HEK293T (cell line): ENCODE measurements at regions not wholly inside any gene's neighbourhood (a gene's known extent, or its start where the extent isn't known, plus 50 kb on each side); places are given as distances from the start of the nearest gene placed in this dataset.

Experiments
- CTCF ChIA-PET: fragments of 350-600 bp; formaldehyde crosslinking; extraction: SDS; loops from one replicate; lab custom pipeline; 2021; ENCODE audit warnings: antibody characterized with exemption, inconsistent platforms; lab: Yijun Ruan, JAX
- POLR2A ChIA-PET: fragments of 350-600 bp; formaldehyde crosslinking; extraction: SDS; loops from one replicate; lab custom pipeline; 2020; ENCODE audit warnings: antibody characterized with exemption, inconsistent platforms; lab: Yijun Ruan, JAX
- DNase-seq: peaks from one replicate; pipeline ENCODE4 v3.0.0; 2012; ENCODE audit warnings: mixed read lengths; ENCODE audit errors: extremely low spot score
- ARNT ChIP-seq: fragments of 450-650 bp; IDR thresholded peaks from 2 replicates; pipeline ENCODE4 v1.6.1; 2017; ENCODE audit warnings: mild to moderate bottlenecking
- BHLHE40 ChIP-seq: fragments of 450-650 bp; IDR thresholded peaks from 2 replicates; pipeline ENCODE4 v1.6.1; 2016; ENCODE audit warnings: mild to moderate bottlenecking, moderate library complexity, borderline replicate concordance
- CTBP1 ChIP-seq: fragments of 450-650 bp; IDR thresholded peaks from 2 replicates; pipeline ENCODE4 v1.6.1; 2016; ENCODE audit warnings: borderline replicate concordance
- ELF4 ChIP-seq: fragments of 450-650 bp; IDR thresholded peaks from 2 replicates; pipeline ENCODE4 v1.6.1; 2017; ENCODE audit warnings: antibody characterized with exemption
- FOXA1 ChIP-seq: fragments of 450-650 bp; IDR thresholded peaks from 2 replicates; pipeline ENCODE4 v1.6.1; 2016; ENCODE audit warnings: mild to moderate bottlenecking
- FOXK2 ChIP-seq: fragments of 450-650 bp; IDR thresholded peaks from 2 replicates; pipeline ENCODE4 v1.6.1; 2016; ENCODE audit warnings: mild to moderate bottlenecking
- FOXM1 ChIP-seq: fragments of 450-650 bp; IDR thresholded peaks from 2 replicates; pipeline ENCODE4 v1.6.1; 2017; ENCODE audit warnings: mild to moderate bottlenecking, borderline replicate concordance
- HDGF ChIP-seq: fragments of 450-650 bp; IDR thresholded peaks from 2 replicates; pipeline ENCODE4 v1.6.1; 2017; ENCODE audit warnings: antibody characterized with exemption, borderline replicate concordance
- L3MBTL2 ChIP-seq: fragments of 450-650 bp; conservative IDR thresholded peaks from 2 replicates; pipeline ENCODE4 v1.6.1; 2016; ENCODE audit warnings: mild to moderate bottlenecking
- LEF1 ChIP-seq: fragments of 450-650 bp; IDR thresholded peaks from 2 replicates; pipeline ENCODE4 v1.6.1; 2017; ENCODE audit warnings: mild to moderate bottlenecking, borderline replicate concordance
- NFRKB ChIP-seq: fragments of 450-650 bp; IDR thresholded peaks from 2 replicates; pipeline ENCODE4 v1.6.1; 2016; ENCODE audit warnings: mild to moderate bottlenecking, moderate library complexity
- PKNOX1 ChIP-seq: fragments of 450-650 bp; IDR thresholded peaks from 2 replicates; pipeline ENCODE4 v1.6.1; 2016
- SP1 ChIP-seq: fragments of 450-650 bp; IDR thresholded peaks from 2 replicates; pipeline ENCODE4 v1.6.1; 2017
- SUZ12 ChIP-seq: fragments of 450-650 bp; IDR thresholded peaks from 2 replicates; pipeline ENCODE4 v1.6.1; 2016; ENCODE audit warnings: mild to moderate bottlenecking
- TARDBP ChIP-seq: fragments of 450-650 bp; IDR thresholded peaks from 2 replicates; pipeline ENCODE4 v1.6.1; 2016
- ZNF384 ChIP-seq: fragments of 450-650 bp; IDR thresholded peaks from 2 replicates; pipeline ENCODE4 v1.6.1; 2016

- no peak for TF ChIP-seq SP1
- TF ChIP-seq ARNT: no peak
- no peak for TF ChIP-seq BHLHE40
- TF ChIP-seq PKNOX1: no peak
- TF ChIP-seq SUZ12: no peak
- no peak for TF ChIP-seq FOXK2
- no peak for TF ChIP-seq ELF4
- TF ChIP-seq CTBP1: no peak
- no peak for TF ChIP-seq L3MBTL2
- no peak for TF ChIP-seq ZNF384
- no peak for TF ChIP-seq LEF1
- DNase-seq: no peak
- CTCF ChIA-PET: no interaction called here
- POLR2A ChIA-PET: no interaction called here
Observed at GRCh38 chr7:9835199-9835598, 1138.5 kb upstream of the PHF14 start.

DNA sequence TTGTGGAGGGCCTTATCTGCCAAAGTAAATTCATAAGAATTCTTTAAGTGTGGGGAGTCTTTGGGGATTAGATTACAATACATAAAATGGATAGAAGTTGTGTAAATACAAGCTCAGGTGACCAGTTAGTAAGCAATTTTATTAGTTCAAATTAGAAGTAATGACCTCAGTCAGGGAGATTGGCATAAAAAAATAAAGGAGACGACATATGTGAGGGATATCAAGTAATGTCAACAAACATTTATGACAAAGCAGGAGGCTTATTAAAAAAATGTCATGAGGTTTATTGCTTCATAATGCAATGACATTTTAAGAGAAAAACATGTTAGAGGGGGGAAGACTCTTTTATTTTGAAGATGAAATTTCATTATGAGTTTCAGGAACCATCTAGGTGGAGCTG is 1137.0 kb upstream of the PHF14 start:
- ChIA-PET POLR2A (no interaction called here), CTCF (no interaction called here)
- TF ChIP-seq LEF1 (no peak), TARDBP (no peak), SUZ12 (no peak), ARNT (no peak), PKNOX1 (no peak), FOXK2 (no peak), L3MBTL2 (no peak), CTBP1 (no peak), ELF4 (no peak), FOXA1 (no peak), NFRKB (no peak), BHLHE40 (no peak), HDGF (no peak), FOXM1 (no peak), ZNF384 (no peak), SP1 (no peak)

DNA sequence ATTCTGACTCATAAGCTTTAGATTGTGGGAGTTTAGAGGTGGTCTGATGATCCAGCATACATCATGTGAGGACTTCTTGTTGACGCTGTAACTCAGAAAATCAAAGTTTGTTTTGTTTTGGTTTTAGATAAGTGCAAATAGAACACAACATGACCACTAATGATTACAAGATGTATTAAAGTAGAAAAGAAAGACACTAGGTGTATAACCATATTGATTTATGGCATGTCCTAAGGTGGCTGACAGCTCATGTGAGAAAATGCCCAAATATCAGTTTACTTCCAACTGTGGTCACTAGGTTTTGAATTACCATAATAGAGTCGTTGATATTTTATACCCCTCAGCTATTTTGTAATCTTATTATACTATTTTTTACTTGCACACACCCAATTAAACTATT is 1131.4 kb upstream of the PHF14 start:
- TF ChIP-seq HDGF: no peak
- TF ChIP-seq PKNOX1: 0 out of 2 replicates have a peak, but pooled peaks have one; percentile 23
- ChIA-PET CTCF (no interaction called here), POLR2A (no interaction called here)
- DNase-seq: no peak

More for the DNA sequence above, 1137.0 kb upstream of the PHF14 start:
- no peak for DNase-seq

GRCh38 chr7:9846902-9847301 is 1126.8 kb upstream of the PHF14 start:
- ChIA-PET CTCF (no interaction called here), POLR2A (no interaction called here)
- TF ChIP-seq ELF4 (no peak), BHLHE40 (no peak), FOXM1 (no peak), ARNT (no peak), FOXA1 (no peak), FOXK2 (no peak), PKNOX1 (no peak), LEF1 (no peak), HDGF (no peak), CTBP1 (no peak), L3MBTL2 (no peak), TARDBP (no peak), NFRKB (no peak), SP1 (no peak), SUZ12 (no peak), ZNF384 (no peak)
- DNase-seq: no peak

DNA sequence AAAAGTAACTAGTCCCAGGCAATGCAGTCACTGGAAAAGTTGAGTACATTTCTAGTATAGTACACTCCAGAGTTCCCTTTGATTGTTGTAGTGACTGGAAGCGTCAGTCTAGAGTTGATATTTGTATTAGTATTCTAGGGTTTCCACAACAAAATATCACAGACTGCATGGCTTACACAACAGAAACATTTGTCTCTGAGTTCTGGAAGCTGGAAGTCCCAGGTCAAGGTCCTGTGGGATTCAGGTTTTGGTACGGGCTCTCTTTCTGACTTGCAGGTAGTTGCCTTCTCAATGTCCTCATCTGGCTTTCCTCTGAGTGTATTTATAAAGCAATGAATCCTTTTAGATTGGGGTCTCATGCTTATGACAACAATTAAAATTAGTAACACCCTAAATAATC is 1119.1 kb upstream of the PHF14 start:
- DNase-seq: no peak
- TF ChIP-seq HDGF (no peak), TARDBP (no peak), ZNF384 (no peak), PKNOX1 (no peak), CTBP1 (no peak), SP1 (no peak), FOXM1 (no peak), ELF4 (no peak), LEF1 (no peak), L3MBTL2 (no peak), ARNT (no peak), FOXK2 (no peak), FOXA1 (no peak), NFRKB (no peak), BHLHE40 (no peak), SUZ12 (no peak)
- ChIA-PET CTCF (no interaction called here), POLR2A (no interaction called here)

DNA sequence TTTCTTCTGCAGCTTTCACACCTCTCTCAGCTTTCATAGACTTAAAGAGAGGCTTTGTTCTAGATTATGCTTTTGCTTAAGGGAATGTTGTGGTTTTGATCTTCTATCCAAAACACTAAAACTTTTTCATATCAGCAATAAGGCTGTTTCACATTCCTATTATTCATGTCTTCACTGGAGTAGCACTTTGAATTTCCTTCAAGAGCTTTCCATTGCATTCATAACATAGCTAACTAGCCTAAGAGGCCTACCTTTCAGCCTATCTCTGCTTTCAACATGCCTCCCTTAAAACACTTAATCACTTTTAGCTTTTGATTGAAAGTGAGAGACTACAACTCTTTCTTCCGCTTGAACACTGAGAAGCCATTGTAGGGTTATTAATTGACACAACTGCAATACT is 1117.0 kb upstream of the PHF14 start:
- ChIA-PET CTCF (no interaction called here), POLR2A (no interaction called here)
- DNase-seq: no peak
- no peak for TF ChIP-seq NFRKB
- TF ChIP-seq ELF4: no peak
- no peak for TF ChIP-seq FOXM1
- TF ChIP-seq ARNT: no peak
- no peak for TF ChIP-seq HDGF
- no peak for TF ChIP-seq TARDBP
- TF ChIP-seq SUZ12: no peak
